Ishikawa (cell line): ENCODE measurements at regions not wholly inside any gene's neighbourhood (a gene's known extent, or its start where the extent isn't known, plus 50 kb on each side); places are given as distances from the start of the nearest gene placed in this dataset.

ENCODE experiments used
- CEBPB ChIP-seq: IDR thresholded peaks from 2 replicates; pipeline ENCODE4 v1.6.1; 2012
- CREB1 ChIP-seq: IDR thresholded peaks from 2 replicates; pipeline ENCODE4 v1.6.1; 2012; ENCODE audit warnings: low read depth
- EGR1 ChIP-seq: IDR thresholded peaks from 2 replicates; pipeline ENCODE4 v1.6.1; 2012
- EP300 ChIP-seq: IDR thresholded peaks from 2 replicates; pipeline ENCODE4 v1.6.1; 2012; ENCODE audit warnings: borderline replicate concordance
- FOXM1 ChIP-seq: IDR thresholded peaks from 2 replicates; pipeline ENCODE4 v1.6.1; 2012; ENCODE audit warnings: low read depth, borderline replicate concordance
- NFIC ChIP-seq: IDR thresholded peaks from 2 replicates; pipeline ENCODE4 v1.6.1; 2012
- RAD21 ChIP-seq: IDR thresholded peaks from 2 replicates; pipeline ENCODE4 v1.6.1; 2012; ENCODE audit warnings: low read depth
- TCF12 ChIP-seq: IDR thresholded peaks from 2 replicates; pipeline ENCODE4 v1.6.1; 2012; ENCODE audit warnings: low read depth
- TEAD4 ChIP-seq: IDR thresholded peaks from 2 replicates; pipeline ENCODE4 v1.6.1; 2012
- YY1 ChIP-seq: IDR thresholded peaks from 2 replicates; pipeline ENCODE4 v1.6.1; 2012; ENCODE audit warnings: low read depth
- ZBTB7A ChIP-seq: IDR thresholded peaks from 2 replicates; pipeline ENCODE4 v1.6.1; 2012; ENCODE audit warnings: low read depth
- TF ChIP-seq, protein P1 (sequence below): IDR thresholded peaks from 2 replicates; pipeline ENCODE4 v1.6.1; 2012; ENCODE audit warnings: low read depth, mild to moderate bottlenecking
- TF ChIP-seq, protein P2 (sequence below): IDR thresholded peaks from 2 replicates; pipeline ENCODE4 v1.6.1; 2012
- TF ChIP-seq, protein P3 (sequence below): IDR thresholded peaks from 2 replicates; pipeline ENCODE4 v1.6.1; 2012

DNA sequence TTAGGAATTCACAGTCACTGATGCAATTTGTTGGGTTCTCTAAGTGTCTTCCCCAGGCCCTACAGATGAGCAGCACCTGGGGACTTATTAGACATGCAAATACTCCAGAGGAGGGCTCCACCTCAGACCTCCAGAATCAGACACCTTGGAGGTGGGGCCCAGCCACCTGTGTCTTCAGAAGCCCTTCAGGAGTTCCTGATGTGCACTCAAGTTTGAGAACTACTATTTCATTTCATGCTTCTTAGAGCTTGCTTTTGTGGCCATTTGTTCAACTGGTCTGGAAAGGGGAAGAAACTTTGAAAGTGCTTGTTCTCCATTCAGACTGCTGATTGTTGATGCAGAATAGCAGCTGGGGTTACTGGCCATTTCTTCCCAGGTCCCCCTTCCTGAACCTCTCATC is 472.0 kb downstream of the COG6 start:
- TF ChIP-seq, protein P1, sequence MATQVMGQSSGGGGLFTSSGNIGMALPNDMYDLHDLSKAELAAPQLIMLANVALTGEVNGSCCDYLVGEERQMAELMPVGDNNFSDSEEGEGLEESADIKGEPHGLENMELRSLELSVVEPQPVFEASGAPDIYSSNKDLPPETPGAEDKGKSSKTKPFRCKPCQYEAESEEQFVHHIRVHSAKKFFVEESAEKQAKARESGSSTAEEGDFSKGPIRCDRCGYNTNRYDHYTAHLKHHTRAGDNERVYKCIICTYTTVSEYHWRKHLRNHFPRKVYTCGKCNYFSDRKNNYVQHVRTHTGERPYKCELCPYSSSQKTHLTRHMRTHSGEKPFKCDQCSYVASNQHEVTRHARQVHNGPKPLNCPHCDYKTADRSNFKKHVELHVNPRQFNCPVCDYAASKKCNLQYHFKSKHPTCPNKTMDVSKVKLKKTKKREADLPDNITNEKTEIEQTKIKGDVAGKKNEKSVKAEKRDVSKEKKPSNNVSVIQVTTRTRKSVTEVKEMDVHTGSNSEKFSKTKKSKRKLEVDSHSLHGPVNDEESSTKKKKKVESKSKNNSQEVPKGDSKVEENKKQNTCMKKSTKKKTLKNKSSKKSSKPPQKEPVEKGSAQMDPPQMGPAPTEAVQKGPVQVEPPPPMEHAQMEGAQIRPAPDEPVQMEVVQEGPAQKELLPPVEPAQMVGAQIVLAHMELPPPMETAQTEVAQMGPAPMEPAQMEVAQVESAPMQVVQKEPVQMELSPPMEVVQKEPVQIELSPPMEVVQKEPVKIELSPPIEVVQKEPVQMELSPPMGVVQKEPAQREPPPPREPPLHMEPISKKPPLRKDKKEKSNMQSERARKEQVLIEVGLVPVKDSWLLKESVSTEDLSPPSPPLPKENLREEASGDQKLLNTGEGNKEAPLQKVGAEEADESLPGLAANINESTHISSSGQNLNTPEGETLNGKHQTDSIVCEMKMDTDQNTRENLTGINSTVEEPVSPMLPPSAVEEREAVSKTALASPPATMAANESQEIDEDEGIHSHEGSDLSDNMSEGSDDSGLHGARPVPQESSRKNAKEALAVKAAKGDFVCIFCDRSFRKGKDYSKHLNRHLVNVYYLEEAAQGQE, result no peak
- no peak for TF ChIP-seq YY1
- no peak for TF ChIP-seq NFIC
- TF ChIP-seq, protein P2, sequence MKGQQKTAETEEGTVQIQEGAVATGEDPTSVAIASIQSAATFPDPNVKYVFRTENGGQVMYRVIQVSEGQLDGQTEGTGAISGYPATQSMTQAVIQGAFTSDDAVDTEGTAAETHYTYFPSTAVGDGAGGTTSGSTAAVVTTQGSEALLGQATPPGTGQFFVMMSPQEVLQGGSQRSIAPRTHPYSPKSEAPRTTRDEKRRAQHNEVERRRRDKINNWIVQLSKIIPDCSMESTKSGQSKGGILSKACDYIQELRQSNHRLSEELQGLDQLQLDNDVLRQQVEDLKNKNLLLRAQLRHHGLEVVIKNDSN, result no peak
- TF ChIP-seq EP300, result no peak
- TF ChIP-seq CREB1, result no peak
- TF ChIP-seq, protein P3, sequence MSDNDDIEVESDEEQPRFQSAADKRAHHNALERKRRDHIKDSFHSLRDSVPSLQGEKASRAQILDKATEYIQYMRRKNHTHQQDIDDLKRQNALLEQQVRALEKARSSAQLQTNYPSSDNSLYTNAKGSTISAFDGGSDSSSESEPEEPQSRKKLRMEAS, result no peak
- no peak for TF ChIP-seq FOXM1
- no peak for TF ChIP-seq TEAD4
- TF ChIP-seq ZBTB7A, result no peak
- no peak for TF ChIP-seq EGR1
- no peak for TF ChIP-seq TCF12
- no peak for TF ChIP-seq CEBPB
- no peak for TF ChIP-seq RAD21
